ENCODE measurements at regions not wholly inside any gene's neighbourhood (a gene's known extent, or its start where the extent isn't known, plus 50 kb on each side); places are given as distances from the start of the nearest gene placed in this dataset.
A peak's percentile ranks its signal among the peaks of the same experiment; 100 is the strongest.
"Not testable (repeated sequence)": the region's sequence is repeated elsewhere in the genome, so short reads cannot be mapped to it uniquely, and the experiment has no call there.

DNA sequence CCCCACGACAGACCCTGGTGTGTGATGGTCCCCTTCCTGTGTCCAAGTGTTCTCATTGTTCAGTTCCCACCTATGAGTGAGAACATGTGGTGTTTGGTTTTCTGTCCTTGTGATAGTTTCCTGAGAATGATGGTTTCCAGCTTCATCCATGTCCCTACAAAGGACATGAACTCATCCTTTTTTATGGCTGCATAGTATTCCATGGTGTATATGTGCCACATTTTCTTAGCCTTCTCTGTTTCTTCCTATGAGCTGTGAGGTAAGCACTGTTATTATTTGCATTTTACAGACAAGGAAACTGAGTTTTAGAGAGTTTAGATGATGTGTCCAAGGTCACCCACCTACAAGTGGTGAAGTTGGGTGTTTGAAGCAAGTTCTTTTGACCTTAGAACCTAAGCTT, 51.1 kb upstream of the BNC1 start:
- not testable (repeated sequence) for DNase-seq (ENCODE audit: low spot score)

DNA sequence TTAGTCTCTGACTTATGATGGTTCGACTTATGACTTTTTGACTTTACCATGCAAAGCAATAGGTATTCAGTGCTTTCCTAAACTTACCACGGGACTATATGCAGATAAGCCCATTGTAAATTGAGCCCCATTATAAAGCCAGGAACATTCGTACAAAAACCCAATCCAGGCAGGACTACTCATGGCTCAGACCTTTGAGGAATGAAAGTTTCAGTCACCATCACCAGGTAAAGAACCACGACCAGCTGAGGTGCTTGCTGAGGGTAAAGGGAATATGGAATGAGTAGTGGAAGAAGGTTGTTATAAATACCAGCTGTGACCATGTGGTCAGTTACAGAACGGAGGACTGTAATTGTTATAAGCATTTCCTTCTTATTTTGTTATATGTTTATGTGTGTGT, 54.9 kb upstream of the BNC1 start:
- no peak for DNase-seq (ENCODE audit: low spot score)

DNA sequence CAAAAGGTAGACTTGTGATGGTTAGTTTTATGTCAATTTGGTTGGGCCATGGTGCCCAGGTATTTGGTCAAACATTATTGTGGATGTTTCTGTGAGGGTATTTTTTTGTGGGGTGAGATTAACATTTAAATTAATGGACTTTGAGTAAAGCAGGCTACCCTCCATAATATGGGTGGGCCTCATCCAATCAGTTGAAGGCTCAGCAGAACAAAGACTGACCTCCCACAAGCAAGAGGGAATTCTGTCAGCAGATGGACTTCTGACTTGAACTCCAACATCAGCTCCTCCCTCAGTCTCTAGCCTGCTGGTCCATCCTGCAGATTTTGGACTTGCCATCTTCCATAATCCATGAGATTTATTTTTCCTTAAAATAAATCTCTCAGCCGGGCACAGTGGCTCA, 55.6 kb upstream of the BNC1 start:
- DNase-seq (ENCODE audit: low spot score): no peak

DNA sequence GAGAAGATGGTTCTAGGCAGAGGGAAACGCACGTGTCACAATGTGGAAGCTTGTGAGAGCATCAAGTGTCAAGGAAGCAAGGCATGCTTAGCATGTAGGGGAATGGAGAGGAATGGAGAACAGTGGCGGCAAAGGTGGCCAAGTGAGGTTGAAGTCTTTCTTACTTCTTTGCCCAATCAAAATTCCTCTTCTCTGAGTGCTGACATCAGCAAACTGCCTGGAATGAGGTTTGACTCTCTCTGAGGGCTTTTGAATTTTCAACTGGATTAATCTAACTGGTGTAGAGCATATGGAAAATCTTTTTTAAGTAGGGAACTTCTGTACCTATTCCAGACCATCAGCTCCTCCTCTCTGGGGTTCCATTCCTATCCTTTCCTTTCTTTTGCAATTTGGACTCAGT, 61.9 kb upstream of the BNC1 start:
- no peak for DNase-seq (ENCODE audit: low spot score)

DNA sequence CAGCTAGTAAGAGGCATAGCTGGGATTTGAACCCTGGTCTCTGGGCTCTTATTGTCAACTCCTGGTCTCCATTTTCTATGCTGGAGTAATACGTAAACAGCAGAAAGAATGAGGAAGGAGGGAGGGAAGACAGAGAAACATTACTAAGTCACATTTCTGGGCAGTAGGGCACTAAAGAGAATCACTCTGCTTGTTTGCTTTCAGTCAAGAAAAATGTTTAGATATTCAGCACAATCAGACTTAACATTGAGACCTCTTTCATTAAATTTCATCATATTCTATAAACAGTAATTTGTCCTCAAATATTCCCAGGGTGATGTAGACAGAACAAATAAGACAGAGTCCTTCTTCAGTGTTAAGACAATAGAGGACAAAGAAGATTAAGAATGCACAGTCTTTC, 67.7 kb upstream of the BNC1 start:
- no peak for DNase-seq (ENCODE audit: low spot score)

DNA sequence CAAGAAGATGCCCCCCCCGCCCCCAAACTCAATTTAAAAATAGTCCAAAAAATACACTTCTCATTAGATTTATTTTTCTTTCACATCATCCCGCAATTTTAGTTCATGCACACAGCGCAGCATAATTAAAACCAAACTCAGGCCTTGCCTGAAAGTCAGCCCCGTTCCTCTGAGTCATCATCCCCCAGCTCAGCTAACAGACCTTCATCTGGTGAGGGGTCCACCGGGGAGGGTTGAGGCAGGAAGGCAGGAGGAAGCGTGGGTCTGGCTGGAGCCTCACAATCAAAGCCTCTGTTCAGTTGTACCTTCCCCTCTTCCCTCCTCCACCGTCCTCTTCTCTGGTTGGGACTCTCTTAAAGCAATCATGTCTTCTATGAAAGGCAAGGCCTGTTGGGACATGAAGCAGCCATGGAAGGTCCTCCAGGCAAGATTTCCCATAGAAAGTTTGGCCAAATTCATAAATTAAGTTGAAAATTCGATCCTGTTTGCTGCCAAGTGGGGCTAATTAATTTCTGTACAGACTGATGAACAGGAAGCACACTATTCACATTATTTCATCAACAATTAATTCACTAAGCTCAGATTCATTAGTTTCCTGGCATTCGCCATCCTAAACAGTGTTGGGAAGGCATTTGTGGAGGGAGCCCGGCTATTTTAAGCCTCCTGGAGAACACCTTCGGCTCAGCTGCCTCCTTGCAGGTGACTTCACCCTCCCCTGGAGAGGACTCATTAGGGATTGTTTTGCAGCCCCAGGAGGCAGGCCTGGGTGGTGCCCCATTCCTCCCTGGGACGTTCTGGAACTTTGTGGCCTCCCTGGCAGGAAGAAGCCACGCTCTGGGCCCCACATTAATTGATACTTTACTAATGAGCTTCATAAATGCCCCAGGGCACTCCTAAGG, 72.3 kb upstream of the BNC1 start:
- DNase-seq (ENCODE audit: low spot score): no peak

DNA sequence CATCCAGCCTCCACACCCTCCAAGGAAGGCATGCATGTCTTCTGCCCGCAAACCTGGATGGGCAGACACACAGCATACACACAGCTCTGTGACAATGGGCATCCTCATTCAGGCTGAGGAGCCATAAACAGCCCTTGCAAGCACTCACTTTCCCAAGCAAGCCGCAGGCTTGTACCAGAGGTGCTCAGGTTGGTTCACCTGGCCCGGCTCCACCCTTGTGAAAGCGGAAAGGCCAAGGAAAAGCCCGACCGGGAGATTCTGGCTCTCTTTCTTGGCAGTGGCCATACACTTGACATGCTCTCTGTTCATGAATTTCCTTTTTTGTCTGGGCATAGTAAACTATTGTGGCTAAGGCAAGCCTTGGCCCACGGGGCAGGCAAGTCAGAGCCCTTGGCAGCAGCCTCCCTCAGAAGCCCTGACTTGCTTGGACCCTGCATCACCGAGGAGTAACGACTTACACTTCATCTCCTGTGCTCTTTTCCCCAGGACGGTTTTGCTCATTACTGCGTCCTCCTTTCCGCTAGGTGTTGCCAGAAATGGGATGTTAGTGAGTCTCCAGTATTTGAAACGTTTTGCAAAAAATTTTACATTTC, 74.6 kb upstream of the BNC1 start:
- no peak for DNase-seq (ENCODE audit: low spot score)

DNA sequence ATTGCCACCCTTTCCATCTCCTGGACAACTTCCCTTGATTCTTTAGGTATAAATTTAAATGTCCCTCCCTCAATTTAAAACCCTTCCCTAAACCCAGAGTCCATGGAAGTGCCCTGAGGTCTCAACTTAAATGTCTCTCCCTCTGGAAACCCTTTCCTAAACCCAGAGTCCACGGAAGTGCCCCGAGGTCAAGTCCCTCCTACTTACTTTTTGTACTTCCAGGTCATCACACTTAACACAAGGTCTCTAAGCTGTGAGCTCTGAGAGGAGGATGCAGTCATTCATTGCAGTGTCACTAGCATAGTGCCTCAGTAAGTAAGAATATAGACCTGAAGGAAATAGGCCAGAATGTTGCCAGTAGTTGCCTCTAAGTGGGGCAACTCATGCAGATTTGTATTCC, 78.2 kb upstream of the BNC1 start:
- no peak for DNase-seq (ENCODE audit: low spot score)

DNA sequence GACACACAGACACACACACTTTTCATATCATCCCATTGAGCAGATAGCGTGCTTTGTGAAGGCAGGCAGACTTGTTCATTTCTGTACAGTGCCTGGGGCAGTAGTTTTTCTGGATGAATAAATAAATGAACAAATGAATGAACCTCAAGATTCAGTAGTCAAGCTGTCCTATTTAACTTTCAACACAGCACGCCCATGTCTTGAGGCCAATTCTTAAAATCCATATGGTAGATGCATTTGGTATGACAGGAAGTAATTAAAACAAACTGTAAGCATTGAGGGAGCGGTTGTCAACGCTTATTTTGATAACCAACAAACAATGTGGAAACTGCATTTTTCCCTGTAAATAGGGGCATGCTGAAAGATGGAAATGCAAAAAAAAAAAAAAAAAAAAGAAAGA, 80.0 kb upstream of the BNC1 start:
- no peak for DNase-seq (ENCODE audit: low spot score)

DNA sequence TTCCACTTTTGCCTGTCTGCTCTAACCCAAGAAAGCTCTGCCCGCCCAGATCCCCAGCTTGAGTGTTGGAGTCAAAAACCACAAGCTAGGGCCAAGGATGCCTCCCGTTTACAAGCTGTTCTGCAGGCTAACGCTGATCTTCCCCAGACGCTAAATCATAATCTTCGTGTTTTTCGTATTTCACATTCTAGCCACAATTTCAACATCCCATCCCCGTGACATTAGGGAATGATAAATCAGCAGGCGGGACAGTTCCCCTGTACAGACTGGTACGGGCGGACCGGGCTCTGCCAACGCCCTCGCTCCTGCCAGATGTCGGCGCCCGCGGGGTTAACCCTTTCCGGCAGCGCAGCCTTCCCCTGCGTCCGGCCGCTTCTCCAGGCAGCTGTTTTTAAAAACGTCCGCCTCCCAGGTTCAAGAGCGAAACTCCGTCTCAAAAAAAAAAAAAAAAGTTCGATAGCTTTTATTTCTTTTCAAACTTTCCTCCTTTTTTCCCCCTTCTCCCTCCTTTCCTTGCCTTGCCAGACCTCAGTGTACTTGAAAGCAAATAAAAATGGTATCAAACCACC, 81.0 kb upstream of the BNC1 start:
- no peak for DNase-seq (ENCODE audit: low spot score)

DNA sequence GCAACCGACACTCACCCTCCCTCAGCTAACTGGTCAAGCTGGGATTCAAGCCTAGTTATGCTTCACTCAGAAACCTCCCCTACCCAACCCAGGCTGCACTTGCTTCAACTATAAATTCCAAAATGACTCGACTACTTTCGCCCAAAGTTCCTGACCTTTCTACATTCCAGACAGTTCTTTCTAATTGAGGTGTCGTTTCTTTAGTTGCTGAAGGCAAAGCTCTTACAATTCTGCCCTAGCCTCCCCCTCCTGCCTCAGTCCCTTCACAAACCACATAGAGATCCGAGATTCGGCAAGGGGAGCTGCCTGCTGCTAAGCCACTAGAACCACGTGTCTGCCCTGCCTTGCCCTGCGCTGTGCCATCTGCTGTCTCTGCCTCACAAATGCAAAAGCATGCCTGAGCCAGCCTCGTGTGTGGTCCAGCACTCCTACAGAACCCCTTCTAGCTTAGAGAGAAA, 74.7 kb upstream of the SH3GL3 start:
- no peak for DNase-seq (ENCODE audit: low spot score)

DNA sequence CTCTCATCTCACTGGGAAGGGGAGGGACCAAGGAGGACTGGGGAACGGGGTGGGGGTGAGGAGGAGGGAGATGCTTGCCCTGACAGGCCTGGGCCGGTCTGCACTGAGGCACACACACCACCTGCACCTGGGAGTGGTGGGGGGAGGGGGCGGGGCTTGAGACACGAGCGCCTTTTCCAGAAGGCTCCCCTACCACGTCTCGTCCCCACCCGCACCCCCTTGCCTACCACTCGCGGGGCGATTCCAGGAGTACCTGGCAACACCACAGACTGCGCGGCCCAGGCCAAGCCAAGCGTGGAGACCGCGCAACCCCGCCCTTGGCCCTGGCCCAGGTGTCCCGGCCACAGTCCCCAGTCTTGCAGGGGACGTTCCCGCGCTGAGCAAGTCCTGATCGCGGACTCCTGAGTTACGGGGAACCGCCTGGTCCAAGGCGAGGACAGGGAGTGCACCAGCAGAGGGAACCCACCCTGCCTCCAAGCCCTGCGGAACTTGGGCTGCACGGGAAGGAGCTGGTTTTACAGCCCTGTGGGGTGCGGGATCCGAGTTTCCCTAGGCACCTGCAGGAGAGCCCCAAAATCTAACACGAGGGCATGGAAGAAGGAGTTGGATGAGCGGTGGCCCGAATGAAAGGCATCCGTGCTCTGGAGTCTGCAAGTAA, 68.1 kb upstream of the SH3GL3 start:
- no peak for DNase-seq (ENCODE audit: low spot score)

DNA sequence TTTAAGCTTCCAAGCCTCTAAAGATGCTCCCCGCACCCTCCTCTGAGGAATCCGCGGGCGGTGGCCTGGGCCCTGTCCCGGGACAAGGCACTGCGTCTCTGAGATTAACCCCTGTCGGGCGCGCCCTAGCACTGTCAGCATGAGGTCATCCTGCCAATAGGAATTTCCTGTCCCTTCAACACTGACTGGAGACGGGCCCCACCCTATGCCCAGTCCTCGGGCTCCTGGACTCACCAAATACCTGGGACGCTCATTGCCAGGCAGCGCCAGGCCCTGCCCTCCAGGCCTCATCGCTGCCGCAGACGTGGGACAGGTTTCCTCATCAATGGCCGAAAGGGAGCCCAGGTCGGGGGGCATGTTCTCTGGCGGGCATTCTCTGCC, 67.6 kb upstream of the SH3GL3 start:
- no peak for DNase-seq (ENCODE audit: low spot score)

DNA sequence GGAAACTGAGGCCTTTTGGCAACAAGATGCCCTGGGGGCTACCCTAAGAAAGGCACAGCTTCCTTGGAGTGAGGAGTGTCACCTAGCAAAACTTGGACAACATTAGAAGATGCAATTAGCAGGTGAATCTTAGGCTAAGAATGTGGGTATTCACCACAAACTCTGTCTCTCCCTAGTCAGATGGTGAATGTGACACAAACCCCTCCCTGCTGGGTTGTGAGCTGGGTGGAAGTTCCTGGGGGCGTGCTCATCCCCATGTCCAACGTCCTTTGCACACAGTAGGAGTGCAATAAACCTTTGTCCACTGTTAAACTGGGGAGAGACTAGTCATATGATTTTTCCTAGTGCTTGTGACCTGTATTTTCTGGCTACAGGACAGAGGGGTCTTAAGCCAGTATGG, 67.1 kb upstream of the SH3GL3 start:
- no peak for DNase-seq (ENCODE audit: low spot score)

DNA sequence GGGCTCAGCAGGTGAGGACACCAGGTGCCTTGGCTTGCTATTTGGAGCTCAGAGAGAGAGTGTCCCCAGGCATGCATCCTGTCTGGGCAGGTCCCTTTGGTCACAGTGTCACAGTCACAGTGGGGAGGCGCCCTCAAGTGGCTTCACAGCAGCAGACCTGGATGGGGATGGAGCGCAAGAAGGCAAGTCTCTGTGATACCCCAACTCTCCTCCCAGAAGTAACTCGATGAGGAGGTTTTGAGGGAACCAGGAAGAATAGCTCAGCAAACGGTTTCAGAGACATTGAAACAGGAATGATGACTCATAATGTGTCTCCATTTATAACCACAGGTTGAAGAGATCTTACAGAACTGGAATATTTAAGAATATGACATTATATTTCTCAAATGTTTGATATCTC, 66.5 kb upstream of the SH3GL3 start:
- DNase-seq (ENCODE audit: low spot score): peak; percentile 41

DNA sequence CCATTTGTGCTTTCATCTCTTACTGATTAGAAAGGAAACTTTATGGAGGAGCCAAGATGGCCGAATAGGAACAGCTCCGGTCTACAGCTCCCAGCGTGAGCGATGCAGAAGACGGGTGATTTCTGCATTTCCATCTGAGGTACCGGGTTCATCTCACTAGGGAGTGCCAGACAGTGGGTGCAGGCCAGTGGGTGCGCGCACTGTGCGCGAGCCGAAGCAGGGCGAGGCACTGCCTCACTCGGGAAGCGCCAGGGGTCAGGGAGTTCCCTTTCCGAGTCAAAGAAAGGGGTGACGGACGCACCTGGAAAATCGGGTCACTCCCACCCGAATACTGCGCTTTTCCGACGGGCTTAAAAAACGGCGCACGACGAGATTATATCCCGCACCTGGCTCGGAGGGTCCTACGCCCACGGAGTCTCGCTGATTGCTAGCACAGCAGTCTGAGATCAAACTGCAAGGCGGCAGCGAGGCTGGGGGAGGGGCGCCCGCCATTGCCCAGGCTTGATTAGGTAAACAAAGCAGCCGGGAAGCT, 63.5 kb upstream of the SH3GL3 start:
- not testable (repeated sequence) for DNase-seq (ENCODE audit: low spot score)

DNA sequence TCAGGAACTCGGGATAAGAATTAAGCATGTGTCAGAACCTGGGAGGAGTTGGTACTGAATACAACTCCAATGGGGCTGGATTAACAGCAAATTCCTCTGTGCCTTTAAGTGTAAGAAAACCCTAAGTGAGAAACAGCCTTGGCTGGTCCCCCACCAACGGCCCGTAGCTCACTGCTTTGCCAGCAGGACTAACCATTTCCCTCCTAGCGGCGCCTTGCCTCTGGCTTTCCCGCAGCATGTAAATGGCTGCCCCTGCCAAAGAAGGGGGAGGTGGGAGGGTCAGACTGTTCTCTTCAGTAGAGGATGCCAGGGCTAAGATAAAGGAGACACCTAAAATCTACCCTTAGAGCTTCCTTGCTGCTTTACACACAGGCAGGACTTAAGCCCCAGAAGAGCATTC, 51.0 kb upstream of the SH3GL3 start:
- no peak for DNase-seq (ENCODE audit: low spot score)

Measured in NAMALWA (cell line).